Mucosa of stomach (tissue), 1 donor: ENCODE measurements at regions not wholly inside any gene's neighbourhood (a gene's known extent, or its start where the extent isn't known, plus 50 kb on each side); places are given as distances from the start of the nearest gene placed in this dataset.

ENCODE experiments used
- H3K27me3 ChIP-seq: one replicate; pipeline ENCODE4 v1.7.0; 2013; ENCODE audit warnings: mild to moderate bottlenecking, low read length; ENCODE audit not compliant: control insufficient read depth, insufficient read depth
- H3K36me3 ChIP-seq: one replicate; pipeline ENCODE4 v1.7.0; 2013; ENCODE audit warnings: low read length; ENCODE audit not compliant: control insufficient read depth, insufficient read depth
- H3K4me1 ChIP-seq: one replicate; pipeline ENCODE4 v1.7.0; 2013; ENCODE audit warnings: mild to moderate bottlenecking, low read length; ENCODE audit not compliant: control insufficient read depth, insufficient read depth
- H3K4me3 ChIP-seq: one replicate; pipeline ENCODE4 v1.7.0; 2013; ENCODE audit warnings: low read length
- H3K9ac ChIP-seq: one replicate; pipeline ENCODE4 v1.7.0; 2013; ENCODE audit warnings: mild to moderate bottlenecking, low read length, moderate library complexity
- H3K9me3 ChIP-seq: one replicate; pipeline ENCODE4 v1.7.0; 2013; ENCODE audit warnings: mild to moderate bottlenecking, low read length, moderate library complexity; ENCODE audit not compliant: control insufficient read depth
- donor health status: Pancreatic carcinoma.

DNA sequence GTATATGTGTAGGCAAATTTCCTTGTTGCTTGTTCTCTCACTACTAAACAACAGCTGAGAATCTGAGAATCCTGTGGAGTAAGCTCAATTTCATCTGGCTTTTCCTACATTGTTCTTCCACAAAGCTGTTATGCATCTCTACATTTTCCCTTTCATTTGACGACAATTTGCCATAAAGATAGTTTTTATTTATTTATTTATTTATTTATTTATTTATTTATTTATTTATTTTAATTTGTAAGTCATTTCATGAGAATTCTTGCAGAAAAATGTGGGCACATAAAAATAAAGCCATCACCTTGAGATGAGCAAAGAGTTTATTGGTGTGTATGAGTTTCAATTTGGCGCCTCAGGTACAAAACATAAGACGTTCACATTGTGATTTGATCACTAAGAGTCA, 545.9 kb upstream of the SEL1L start:
- H3K27me3 ChIP-seq = no peaks in the 10 kb centered on the region
- H3K9me3 ChIP-seq = no peaks in the 10 kb centered on the region
- H3K9ac ChIP-seq = no peak overlapping the region
- H3K36me3 ChIP-seq = no peaks in the 10 kb centered on the region
- H3K4me3 ChIP-seq = no peak overlapping the region
- H3K4me1 ChIP-seq = no peaks in the 10 kb centered on the region

DNA sequence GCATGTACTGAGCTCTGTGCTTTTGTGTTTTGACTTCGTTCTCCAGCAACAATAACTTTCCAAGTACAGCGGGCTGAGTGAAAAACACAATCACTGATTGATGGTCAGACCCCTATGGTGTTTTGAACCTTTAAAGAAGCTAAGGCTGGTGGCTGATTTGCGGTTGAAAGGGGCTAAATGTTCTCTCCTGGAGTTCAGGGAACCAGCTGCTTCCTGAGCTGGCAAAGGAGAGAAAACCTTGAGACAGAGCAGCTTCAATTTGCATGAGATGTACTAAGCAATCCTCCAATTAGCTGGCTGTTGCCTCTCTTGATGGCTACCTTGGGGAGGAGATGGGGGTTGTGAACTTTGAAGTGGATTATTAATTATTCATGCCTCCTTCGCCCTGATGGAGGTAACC, 546.7 kb upstream of the SEL1L start:
- no peaks in the 10 kb centered on the region for H3K36me3 ChIP-seq
- H3K4me3 ChIP-seq = no peak overlapping the region
- no peaks in the 10 kb centered on the region for H3K4me1 ChIP-seq
- H3K9ac ChIP-seq = no peak overlapping the region
- H3K27me3 ChIP-seq = no peaks in the 10 kb centered on the region
- no peaks in the 10 kb centered on the region for H3K9me3 ChIP-seq

DNA sequence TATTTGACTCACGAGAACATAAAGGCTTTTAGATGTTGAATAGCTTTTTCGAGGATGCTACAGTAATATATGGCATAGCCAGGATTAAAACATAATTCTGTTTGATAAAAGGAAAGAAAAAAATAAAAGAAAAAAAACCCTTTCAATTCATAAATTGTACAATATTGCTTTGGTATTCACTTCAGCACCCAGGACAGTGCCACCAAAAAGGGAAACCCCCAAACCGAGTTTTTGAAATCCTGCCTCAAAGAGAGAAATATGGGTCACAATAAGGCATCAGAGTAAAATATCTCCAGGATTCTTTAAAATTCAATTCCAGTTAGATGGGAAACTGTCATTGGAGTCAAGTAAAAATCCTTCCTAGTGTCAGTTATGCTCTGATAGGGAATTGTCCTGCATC, 551.2 kb upstream of the SEL1L start:
- no peak overlapping the region for H3K9ac ChIP-seq
- no peaks in the 10 kb centered on the region for H3K4me1 ChIP-seq
- no peaks in the 10 kb centered on the region for H3K36me3 ChIP-seq
- H3K27me3 ChIP-seq = no peaks in the 10 kb centered on the region
- H3K4me3 ChIP-seq = no peak overlapping the region
- no peaks in the 10 kb centered on the region for H3K9me3 ChIP-seq

DNA sequence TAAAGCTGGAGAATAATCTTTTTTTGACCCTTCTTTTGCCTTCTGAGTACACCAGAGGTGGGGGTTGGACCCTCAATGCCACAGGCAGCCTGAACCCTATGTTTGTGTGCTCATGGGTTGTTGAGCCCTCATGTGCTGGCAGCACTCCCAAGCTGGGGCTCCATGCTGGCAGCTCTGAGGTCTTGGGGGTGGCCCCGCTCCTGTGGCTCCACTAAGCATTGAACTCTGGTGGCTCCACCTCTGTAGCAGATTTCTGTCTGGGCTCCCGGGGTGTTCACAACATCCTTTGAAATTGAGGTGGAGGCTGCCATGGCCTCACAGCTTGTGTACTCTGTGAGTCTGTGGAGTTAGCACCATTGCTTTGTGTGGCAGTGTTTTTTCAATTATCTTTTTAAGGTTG, 557.4 kb upstream of the SEL1L start:
- no peak overlapping the region for H3K9ac ChIP-seq

DNA sequence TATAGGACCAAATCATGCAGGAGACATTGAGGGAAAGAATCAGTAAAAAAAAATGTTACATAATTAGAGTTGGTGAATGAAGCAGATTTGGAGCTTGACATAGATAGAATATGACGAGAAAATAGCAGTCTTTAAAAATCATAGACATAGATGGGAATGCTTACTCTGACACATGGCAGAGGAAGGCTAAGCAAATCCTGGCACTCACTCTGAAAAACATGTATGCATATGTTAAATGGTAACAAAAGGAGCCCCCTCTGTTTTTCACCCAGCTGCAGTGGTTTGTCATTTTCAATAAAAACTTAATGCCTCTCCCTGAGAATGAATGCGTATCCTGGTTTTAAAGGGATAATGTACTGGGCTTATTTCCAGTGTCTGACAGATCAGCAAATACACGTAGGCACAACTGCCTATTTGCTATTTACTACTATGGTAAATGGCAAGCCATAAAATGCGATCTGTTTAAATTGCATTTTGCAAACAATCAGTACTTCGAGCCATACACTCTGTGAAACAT, 561.2 kb upstream of the SEL1L start:
- Histone ChIP-seq H3K9ac (no peak overlapping the region), H3K27me3 (no peaks in the 10 kb centered on the region), H3K36me3 (no peaks in the 10 kb centered on the region), H3K4me3 (no peak overlapping the region), H3K4me1 (no peaks in the 10 kb centered on the region), H3K9me3 (no peaks in the 10 kb centered on the region)

More for the DNA sequence above, 557.4 kb upstream of the SEL1L start:
- H3K27me3 ChIP-seq = no peaks in the 10 kb centered on the region
- H3K9me3 ChIP-seq = no peaks in the 10 kb centered on the region
- H3K4me3 ChIP-seq = no peak overlapping the region
- no peaks in the 10 kb centered on the region for H3K36me3 ChIP-seq
- H3K4me1 ChIP-seq = no peaks in the 10 kb centered on the region

DNA sequence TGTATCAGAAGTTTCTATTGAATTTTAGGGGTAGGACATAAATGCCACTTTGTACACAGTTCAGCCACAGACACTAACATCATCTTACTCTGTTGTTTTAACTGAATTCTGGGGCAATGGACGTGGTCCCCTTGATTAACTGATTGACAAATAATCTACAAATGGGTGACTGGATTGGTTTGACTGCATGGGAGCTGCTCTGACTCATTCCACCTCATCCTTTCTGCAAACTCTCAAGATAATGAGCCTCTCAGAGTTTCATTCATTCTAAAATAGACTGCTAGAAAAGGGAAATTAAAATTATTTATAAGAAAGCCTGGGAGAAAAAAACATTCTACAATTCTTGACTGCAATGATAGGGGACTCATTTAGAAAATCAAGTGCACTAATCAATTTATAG, 570.4 kb upstream of the SEL1L start:
- Histone ChIP-seq H3K9me3 (no peaks in the 10 kb centered on the region), H3K27me3 (no peaks in the 10 kb centered on the region), H3K4me1 (no peaks in the 10 kb centered on the region), H3K4me3 (no peak overlapping the region), H3K36me3 (no peaks in the 10 kb centered on the region), H3K9ac (no peak overlapping the region)

DNA sequence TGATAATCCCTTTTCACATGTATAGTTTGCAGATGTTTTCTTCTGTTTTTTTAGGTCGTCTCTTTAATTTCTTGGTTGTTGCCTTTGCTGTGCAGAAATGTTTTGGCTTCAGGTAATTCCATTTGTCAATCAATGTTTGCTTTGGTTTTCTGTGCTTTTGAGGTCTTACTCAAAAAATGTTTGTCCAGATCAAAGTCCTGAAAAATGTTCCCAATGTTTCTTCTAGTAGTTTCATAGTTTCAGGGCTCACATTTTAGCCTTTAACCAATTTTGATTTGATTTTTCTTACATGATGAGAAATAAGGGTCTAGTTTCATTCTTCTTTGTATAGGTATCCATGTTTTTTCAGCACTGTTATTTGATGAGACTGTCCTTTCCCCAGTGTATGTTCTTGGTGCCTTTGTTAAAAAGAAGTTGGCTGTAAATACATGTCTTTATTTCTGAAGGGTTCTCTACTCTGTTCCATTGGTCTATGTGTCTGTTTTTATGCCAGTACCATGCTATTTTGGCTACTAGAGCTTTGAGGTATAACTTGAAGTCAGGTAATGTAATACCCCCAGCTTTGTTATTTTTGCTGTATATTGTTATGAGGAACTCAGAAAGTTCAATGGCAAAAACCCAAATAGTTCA, 578.7 kb upstream of the SEL1L start:
- Histone ChIP-seq H3K27me3 (no peaks in the 10 kb centered on the region), H3K36me3 (no peaks in the 10 kb centered on the region), H3K4me3 (no peak overlapping the region), H3K9me3 (no peaks in the 10 kb centered on the region), H3K4me1 (no peaks in the 10 kb centered on the region), H3K9ac (no peak overlapping the region)

DNA sequence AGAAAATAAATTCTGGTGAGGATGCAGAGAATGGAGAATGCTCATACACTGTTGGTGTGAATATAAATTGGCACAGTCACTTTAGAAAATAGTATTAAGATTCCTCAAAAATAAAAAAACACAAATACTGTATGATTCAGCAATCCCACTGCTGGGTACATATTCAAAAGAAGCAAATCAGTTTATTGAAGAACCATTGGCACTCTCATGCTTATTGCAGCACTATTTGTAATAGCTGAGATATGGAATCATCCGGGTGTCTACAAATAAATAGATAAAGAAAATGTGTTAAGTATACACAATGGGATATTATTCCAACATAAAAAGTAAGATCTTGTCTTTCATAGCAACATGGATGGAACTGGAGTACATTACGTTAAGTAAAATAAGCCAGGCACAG, 579.4 kb upstream of the SEL1L start:
- Histone ChIP-seq H3K36me3 (no peaks in the 10 kb centered on the region), H3K9me3 (no peaks in the 10 kb centered on the region), H3K4me1 (no peaks in the 10 kb centered on the region), H3K4me3 (no peak overlapping the region), H3K27me3 (no peaks in the 10 kb centered on the region), H3K9ac (no peak overlapping the region)

DNA sequence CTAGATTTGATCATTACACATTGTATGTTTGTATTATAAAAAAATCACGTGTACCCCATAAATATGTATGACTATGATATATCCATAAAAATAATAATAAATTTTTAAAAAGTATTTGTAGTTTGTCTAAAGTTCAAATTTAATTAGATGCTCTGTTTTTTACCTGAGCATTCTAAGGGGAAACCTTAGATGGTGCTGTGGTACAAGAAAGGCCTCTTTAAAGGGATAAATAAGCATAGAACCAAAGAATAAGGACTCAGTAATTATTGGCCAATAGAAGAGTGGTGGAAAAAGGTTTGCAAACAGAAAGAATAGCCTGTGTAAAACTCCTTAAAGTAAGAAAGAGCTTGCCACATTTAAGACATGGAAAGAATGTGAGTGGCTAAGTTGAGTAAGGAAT, 580.1 kb upstream of the SEL1L start:
- H3K4me1 ChIP-seq = no peaks in the 10 kb centered on the region
- no peaks in the 10 kb centered on the region for H3K9me3 ChIP-seq
- no peak overlapping the region for H3K4me3 ChIP-seq
- H3K27me3 ChIP-seq = no peaks in the 10 kb centered on the region
- no peaks in the 10 kb centered on the region for H3K36me3 ChIP-seq
- no peak overlapping the region for H3K9ac ChIP-seq

DNA sequence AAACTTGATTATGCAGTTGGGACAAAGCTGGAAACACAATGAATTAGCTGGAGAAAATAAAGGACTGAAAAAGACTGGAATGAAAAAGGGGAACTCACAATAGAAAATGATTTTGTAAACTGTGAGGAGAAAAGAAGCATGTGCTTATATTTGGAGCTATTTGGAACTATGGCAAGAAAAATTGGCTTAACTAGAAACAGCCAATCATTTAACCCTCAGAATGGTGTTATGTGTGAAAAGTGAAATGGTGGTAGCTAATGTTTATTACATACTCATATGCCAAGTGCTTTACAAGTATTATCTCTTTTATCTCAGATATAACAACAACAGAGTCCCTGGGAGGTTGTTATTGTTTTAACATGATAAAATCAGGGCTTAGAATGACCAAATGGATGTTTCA, 583.1 kb upstream of the SEL1L start:
- H3K4me3 ChIP-seq = no peak overlapping the region
- H3K27me3 ChIP-seq = no peaks in the 10 kb centered on the region

DNA sequence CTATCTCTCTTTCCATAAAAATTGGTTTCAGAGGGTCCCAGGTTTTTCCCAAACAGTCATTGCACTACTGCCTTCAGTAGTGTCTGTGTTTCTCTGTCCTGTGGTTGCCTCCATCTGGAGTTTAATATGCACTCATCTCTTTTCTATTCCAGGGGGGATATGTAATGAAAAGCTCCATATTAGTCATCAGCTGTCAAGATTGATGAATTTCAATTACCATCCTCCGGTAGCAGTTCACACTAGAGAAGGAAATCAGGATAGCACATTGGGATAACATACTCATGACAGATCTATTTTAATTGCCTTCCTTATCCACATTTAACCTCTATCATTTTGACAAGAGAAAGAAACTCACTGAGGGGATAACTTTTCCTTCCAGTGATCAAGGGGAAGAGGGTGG, 589.0 kb upstream of the SEL1L start:
- no peaks in the 10 kb centered on the region for H3K27me3 ChIP-seq
- no peak overlapping the region for H3K4me3 ChIP-seq
- H3K4me1 ChIP-seq = no peaks in the 10 kb centered on the region
- H3K9me3 ChIP-seq = no peaks in the 10 kb centered on the region
- H3K9ac ChIP-seq = no peak overlapping the region
- no peaks in the 10 kb centered on the region for H3K36me3 ChIP-seq

More for the DNA sequence above, 583.1 kb upstream of the SEL1L start:
- Histone ChIP-seq H3K9ac (no peak overlapping the region), H3K4me1 (no peaks in the 10 kb centered on the region), H3K9me3 (no peaks in the 10 kb centered on the region), H3K36me3 (no peaks in the 10 kb centered on the region)

DNA sequence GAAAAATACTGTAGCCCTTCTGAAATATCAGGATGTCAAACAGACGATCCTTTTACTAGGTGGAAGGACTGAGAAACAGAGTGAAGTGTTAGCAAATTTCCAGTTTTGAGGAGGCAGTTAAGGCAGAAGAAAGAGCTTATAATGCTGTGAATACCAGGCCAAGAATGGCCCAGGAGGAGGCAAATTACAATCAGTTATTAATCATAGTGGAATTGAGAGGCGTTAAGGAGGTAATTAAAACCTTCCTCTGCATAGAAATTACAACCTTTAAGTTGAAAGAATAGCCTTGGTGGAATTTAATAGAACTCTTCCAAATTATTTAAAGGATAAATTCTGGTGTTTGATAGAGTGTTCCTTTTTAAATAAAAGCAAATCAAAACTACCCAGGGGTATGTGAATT, 590.9 kb upstream of the SEL1L start:
- H3K4me3 ChIP-seq = no peak overlapping the region
- H3K36me3 ChIP-seq = no peaks in the 10 kb centered on the region
- H3K9ac ChIP-seq = no peak overlapping the region
- H3K4me1 ChIP-seq = no peaks in the 10 kb centered on the region
- H3K9me3 ChIP-seq = no peaks in the 10 kb centered on the region
- no peaks in the 10 kb centered on the region for H3K27me3 ChIP-seq

DNA sequence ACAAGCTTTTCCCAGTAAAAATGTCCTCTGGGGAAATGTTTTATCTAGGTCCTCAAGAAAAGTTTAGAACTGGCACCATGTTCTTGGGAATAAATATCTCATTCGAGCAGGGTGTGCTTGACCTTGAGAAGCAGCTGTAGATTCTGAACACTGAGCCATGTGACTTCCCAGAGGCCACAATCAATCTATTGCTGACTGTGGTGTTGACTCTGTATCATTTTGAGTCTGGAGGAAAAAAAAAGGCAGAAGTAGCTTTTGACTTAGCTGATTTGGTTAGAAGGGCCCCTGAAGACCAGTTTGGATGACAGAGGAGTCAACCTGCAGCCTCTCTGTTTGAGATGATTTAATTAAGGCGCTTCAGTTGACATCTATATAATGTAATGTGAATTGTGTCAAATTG, 592.4 kb upstream of the SEL1L start:
- Histone ChIP-seq H3K9me3 (no peaks in the 10 kb centered on the region), H3K27me3 (no peaks in the 10 kb centered on the region), H3K9ac (no peak overlapping the region), H3K4me1 (no peaks in the 10 kb centered on the region), H3K36me3 (no peaks in the 10 kb centered on the region), H3K4me3 (no peak overlapping the region)
